GM12873 (cell line): ENCODE measurements at regions not wholly inside any gene's neighbourhood (a gene's known extent, or its start where the extent isn't known, plus 50 kb on each side); places are given as distances from the start of the nearest gene placed in this dataset.

Experiments used
- TF ChIP-seq, protein P1 (sequence below): IDR thresholded peaks from 2 replicates; pipeline ENCODE4 v1.5.1; 2012; ENCODE audit warnings: low read depth, mild to moderate bottlenecking, moderate library complexity, low read length, control low read depth; ENCODE audit not compliant: insufficient read depth; ENCODE audit errors: missing control alignments

GRCh38 chr6:144624716-144625115, 339.6 kb downstream of the UTRN start:
- TF ChIP-seq, protein P1, sequence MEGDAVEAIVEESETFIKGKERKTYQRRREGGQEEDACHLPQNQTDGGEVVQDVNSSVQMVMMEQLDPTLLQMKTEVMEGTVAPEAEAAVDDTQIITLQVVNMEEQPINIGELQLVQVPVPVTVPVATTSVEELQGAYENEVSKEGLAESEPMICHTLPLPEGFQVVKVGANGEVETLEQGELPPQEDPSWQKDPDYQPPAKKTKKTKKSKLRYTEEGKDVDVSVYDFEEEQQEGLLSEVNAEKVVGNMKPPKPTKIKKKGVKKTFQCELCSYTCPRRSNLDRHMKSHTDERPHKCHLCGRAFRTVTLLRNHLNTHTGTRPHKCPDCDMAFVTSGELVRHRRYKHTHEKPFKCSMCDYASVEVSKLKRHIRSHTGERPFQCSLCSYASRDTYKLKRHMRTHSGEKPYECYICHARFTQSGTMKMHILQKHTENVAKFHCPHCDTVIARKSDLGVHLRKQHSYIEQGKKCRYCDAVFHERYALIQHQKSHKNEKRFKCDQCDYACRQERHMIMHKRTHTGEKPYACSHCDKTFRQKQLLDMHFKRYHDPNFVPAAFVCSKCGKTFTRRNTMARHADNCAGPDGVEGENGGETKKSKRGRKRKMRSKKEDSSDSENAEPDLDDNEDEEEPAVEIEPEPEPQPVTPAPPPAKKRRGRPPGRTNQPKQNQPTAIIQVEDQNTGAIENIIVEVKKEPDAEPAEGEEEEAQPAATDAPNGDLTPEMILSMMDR, result no peak

DNA sequence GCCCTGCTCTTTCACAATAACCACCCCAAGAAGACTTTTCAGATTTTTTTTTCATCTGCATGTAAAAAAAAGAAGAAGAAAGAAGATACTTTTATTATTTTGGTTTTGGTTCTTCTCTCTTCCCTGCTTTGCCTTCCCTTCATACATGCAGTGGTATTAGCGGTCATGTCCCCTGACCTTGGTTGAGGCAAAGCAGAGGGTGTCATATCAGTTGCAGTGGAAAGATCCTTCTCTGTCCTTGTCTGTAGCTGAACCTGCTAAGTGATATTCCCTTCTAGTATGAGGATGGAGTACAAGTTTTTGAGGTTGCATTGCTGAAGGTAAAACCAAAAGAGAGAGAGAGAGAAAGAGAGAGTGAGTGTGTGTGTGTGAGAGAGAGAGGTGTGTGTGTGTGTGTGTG, 345.7 kb downstream of the UTRN start:
- TF ChIP-seq, protein P1, result no peak

GRCh38 chr6:144632266-144632665, 347.1 kb downstream of the UTRN start:
- TF ChIP-seq, protein P1, result no peak

- TF ChIP-seq, protein P1, result no peak
Measured at GRCh38 chr6:144633886-144634285, 348.8 kb downstream of the UTRN start.

DNA sequence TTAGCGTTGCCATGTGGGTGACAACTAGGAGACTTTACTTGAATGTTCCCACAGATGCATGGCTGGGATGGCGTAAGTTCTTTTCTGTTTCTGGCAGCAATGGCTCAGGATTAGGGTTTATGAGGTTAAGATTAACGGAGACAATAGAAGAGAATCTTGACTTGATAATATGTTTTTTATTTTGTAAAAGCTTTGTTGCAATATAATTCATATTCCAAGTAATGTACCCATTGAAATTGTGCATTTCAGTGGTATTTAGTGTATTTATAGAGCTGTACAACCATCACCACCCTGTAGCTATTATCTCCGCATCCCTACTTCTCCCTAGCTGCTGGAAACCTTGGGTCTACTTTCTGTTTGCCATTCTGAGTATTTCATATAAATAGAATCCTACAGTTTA, 349.2 kb downstream of the UTRN start:
- TF ChIP-seq, protein P1, result no peak

GRCh38 chr6:144635051-144635450, 349.9 kb downstream of the UTRN start:
- TF ChIP-seq, protein P1, result no peak

DNA sequence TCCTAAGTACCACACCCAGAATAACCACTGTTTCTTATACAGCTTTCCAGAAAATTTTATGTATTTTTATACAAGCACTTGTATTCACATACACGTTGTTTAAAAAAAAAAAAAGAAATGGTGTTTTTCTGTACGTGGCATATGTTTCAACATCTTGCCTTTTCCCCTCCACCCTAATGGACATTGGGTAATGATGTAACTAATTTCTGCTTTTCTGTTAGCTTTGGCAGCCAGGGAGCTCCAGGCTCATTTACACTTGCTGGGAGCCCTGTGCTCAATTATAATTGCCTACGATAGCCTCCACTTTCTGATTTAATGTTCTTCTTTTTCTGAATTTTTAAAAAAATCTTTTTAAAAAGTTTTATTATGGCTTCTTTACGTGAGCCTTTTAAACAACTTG, 352.4 kb downstream of the UTRN start:
- TF ChIP-seq, protein P1, result no peak
